Naive thymus-derived CD4-positive, alpha-beta T cell (primary cell): ENCODE measurements at regions not wholly inside any gene's neighbourhood (a gene's known extent, or its start where the extent isn't known, plus 50 kb on each side); places are given as distances from the start of the nearest gene placed in this dataset.

Source experiments
- ATAC-seq: fragments of 150-1000 bp; cut with Tn5 transposase; 2 replicates; pipeline ENCODE4 v1.10.0; 2021; ENCODE audit warnings: mild to moderate bottlenecking, moderate library complexity
- CTCF ChIA-PET: fragments of 350-600 bp; sonication (Branson Sonifier 250); formaldehyde crosslinking; loops from one replicate; lab custom pipeline; 2021; ENCODE audit warnings: antibody characterized with exemption; lab: Charles Lee
- POLR2A ChIA-PET: fragments of 350-600 bp; sonication (Branson Sonifier 250); formaldehyde crosslinking; loops from one replicate; lab custom pipeline; 2021; ENCODE audit warnings: antibody characterized with exemption, inconsistent platforms; lab: Charles Lee
- DNase-seq, 9 donors: peaks; one replicate each; pipeline versions ENCODE4 v3.0.0 to v3.0.0-alpha.2; 2020 to 2022; ENCODE audit warnings: mixed read lengths in 1 of 9
- H3K27ac ChIP-seq: one replicate; pipeline ENCODE4 v1.7.0; 2013; ENCODE audit warnings: mild to moderate bottlenecking, low read depth, low read length, moderate library complexity
- H3K27me3 ChIP-seq, 2 donors: one replicate each; pipeline ENCODE4 v1.7.0; 2013; ENCODE audit warnings: low read length in 2 of 2, mild to moderate bottlenecking in 2 of 2, moderate library complexity in 2 of 2; ENCODE audit not compliant: control insufficient read depth in 2 of 2, insufficient read depth in 2 of 2
- H3K36me3 ChIP-seq, 3 experiments: 1 replicate in 2 of 3; 2 replicates in 1 of 3; pipeline ENCODE4 v1.7.0; 2013; ENCODE audit warnings: low read length in 3 of 3, mild to moderate bottlenecking in 3 of 3, moderate library complexity in 1 of 3; ENCODE audit not compliant: insufficient read depth in 3 of 3, control insufficient read depth in 2 of 3
- H3K4me1 ChIP-seq, 2 donors: one replicate each; pipeline ENCODE4 v1.7.0; 2013; ENCODE audit warnings: low read length in 2 of 2, mild to moderate bottlenecking in 2 of 2, moderate library complexity in 1 of 2; ENCODE audit not compliant: control insufficient read depth in 2 of 2, insufficient read depth in 2 of 2
- H3K4me3 ChIP-seq: 2 replicates; pipeline ENCODE4 v1.7.0; 2013; ENCODE audit warnings: mild to moderate bottlenecking, low read length
- H3K9me3 ChIP-seq, 3 experiments: 1 replicate in 2 of 3; 2 replicates in 1 of 3; pipeline ENCODE4 v1.7.0; 2013; ENCODE audit warnings: low read length in 3 of 3; ENCODE audit not compliant: control insufficient read depth in 2 of 3
- H3K27ac Mint-ChIP-seq, 9 donors: one replicate each; pipeline ENCODE4 v1.8.0; 2020 to 2022; ENCODE audit warnings: mixed read lengths in 9 of 9, mild to moderate bottlenecking in 8 of 9, moderate library complexity in 5 of 9, inconsistent platforms in 2 of 9
- H3K27me3 Mint-ChIP-seq, 5 donors: one replicate each; pipeline ENCODE4 v1.8.0; 2021 to 2022; ENCODE audit warnings: mixed read lengths in 5 of 5, mild to moderate bottlenecking in 1 of 5
- H3K36me3 Mint-ChIP-seq, 5 donors: one replicate each; pipeline ENCODE4 v1.8.0; 2020 to 2022; ENCODE audit warnings: mixed read lengths in 5 of 5, mild to moderate bottlenecking in 3 of 5, inconsistent platforms in 1 of 5
- H3K4me1 Mint-ChIP-seq, 7 donors: one replicate each; pipeline ENCODE4 v1.8.0; 2020 to 2022; ENCODE audit warnings: mixed read lengths in 7 of 7, mild to moderate bottlenecking in 3 of 7, inconsistent platforms in 1 of 7
- H3K4me3 Mint-ChIP-seq, 10 donors: one replicate each; pipeline ENCODE4 v1.8.0; 2020 to 2022; ENCODE audit warnings: mild to moderate bottlenecking in 10 of 10, mixed read lengths in 10 of 10, moderate library complexity in 6 of 10, inconsistent platforms in 2 of 10
- H3K9me3 Mint-ChIP-seq, 11 donors: one replicate each; pipeline ENCODE4 v1.8.0; 2020 to 2022; ENCODE audit warnings: mixed read lengths in 11 of 11, mild to moderate bottlenecking in 4 of 11, inconsistent platforms in 1 of 11, moderate library complexity in 1 of 11
- intact Hi-C, 2 donors: fragments of 100-400 bp; cut with micrococcal nuclease; formaldehyde crosslinking; loops; one replicate each; pipeline ENCODE4 v1.15.1; 2023

DNA sequence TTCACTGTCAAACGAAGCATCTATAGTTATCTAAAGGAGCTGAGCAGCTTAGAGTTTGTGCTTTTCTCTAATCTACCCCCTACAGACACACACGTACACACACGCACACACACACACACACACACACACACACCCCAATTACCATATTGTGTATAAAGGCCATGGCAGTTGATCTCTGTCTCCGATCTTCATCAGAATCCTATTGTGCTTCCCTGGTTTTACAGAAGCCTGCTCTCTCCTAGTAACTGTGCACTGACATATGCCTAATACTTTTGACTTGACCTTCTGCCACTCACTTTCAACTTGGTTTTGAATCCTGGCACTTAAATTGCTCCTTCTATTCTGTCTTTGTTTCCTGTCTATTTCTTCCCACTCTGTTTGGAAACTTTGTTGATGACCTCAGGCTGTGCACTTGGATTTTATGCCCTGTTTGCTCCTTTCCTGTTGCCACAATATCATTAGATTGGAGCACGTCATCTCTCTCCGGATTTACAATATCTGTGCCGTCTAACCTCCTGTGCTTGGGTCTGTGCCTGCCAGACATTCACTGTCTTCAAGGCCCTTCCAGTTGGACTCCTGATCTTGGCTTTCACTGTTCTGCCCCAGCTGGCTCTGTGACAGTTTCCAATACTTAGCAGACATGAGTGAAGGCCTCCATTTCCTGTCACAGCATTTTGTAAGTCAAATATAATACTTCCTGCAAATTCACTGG is 928.1 kb downstream of the FAT4 start:
- POLR2A ChIA-PET: no interaction called here
- H3K27me3 Mint-ChIP-seq: no peaks in the 10 kb centered on the region
- DNase-seq (no peak), ATAC-seq (no peak)
- no peaks in the 10 kb centered on the region for H3K4me1 ChIP-seq
- H3K9me3 Mint-ChIP-seq: peaks cover 0 to 21% (median 3%) of the 10 kb centered on the region in 11 donors
- no peak overlapping the region for H3K27ac Mint-ChIP-seq
- no peak overlapping the region for H3K4me3 ChIP-seq
- no peaks in the 10 kb centered on the region for H3K36me3 ChIP-seq
- H3K4me3 Mint-ChIP-seq: no peak overlapping the region
- H3K36me3 Mint-ChIP-seq: no peaks in the 10 kb centered on the region
- no peak overlapping the region for H3K27ac ChIP-seq
- H3K9me3 ChIP-seq: no peaks in the 10 kb centered on the region
- H3K4me1 Mint-ChIP-seq: no peaks in the 10 kb centered on the region
- CTCF ChIA-PET: no interaction called here
- intact Hi-C loops: no loop called here
- H3K27me3 ChIP-seq: no peaks in the 10 kb centered on the region

DNA sequence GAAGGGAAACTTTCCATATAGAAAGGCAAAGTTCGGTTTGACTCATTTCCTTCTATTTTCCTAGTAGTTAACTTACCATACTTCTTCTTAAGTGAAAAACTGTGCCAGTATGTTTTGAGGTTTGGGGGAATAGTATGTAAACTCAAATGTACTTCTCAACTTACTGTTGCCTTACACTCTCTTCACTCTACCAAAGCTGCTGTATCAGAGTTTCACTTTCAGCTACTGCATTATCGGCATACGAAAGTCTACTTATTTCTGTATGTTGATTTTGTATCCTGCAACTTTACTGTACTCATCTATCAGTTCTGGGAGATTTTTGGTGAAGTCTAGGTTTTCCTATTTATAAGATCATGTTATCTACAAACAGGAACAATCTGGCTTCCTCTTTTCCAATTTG is 932.7 kb downstream of the FAT4 start:
- Mint-ChIP-seq H3K4me1 (no peaks in the 10 kb centered on the region), H3K4me3 (no peak overlapping the region), H3K27me3 (no peaks in the 10 kb centered on the region), H3K27ac (no peak overlapping the region), H3K9me3 (peaks cover 0 to 22% (median 4%) of the 10 kb centered on the region in 11 donors), H3K36me3 (no peaks in the 10 kb centered on the region)
- POLR2A ChIA-PET: no interaction called here
- CTCF ChIA-PET: no interaction called here
- DNase-seq: no peak
- no peaks in the 10 kb centered on the region for H3K4me1 ChIP-seq
- peaks cover 0 to 3% (median 0%) of the 10 kb centered on the region in 3 experiments for H3K9me3 ChIP-seq
- no peaks in the 10 kb centered on the region for H3K36me3 ChIP-seq
- intact Hi-C loops: no loop called here
- no peaks in the 10 kb centered on the region for H3K27me3 ChIP-seq
- no peak overlapping the region for H3K27ac ChIP-seq
- ATAC-seq: no peak
- H3K4me3 ChIP-seq: no peak overlapping the region

DNA sequence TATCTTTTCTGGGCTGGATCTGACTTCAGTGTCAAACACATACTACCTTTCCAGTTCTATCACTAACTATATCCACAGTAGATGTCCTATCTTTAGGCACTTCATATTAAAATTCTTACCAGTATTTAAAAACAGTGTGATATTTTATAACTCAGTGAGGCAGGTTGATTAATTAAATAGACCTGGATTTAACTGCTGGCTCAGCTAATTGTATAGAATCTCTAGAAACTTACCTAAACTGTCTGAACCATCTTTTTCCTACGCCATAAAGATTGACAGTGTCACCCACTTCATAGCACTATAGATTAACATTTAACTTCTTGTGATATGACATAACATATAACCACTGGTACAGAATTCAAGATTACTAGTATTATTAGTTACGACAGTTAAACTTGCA is 935.3 kb downstream of the FAT4 start:
- Mint-ChIP-seq H3K4me1 (no peaks in the 10 kb centered on the region), H3K9me3 (peaks cover 0 to 12% (median 6%) of the 10 kb centered on the region in 11 donors), H3K4me3 (no peak overlapping the region), H3K27ac (no peak overlapping the region), H3K27me3 (no peaks in the 10 kb centered on the region), H3K36me3 (no peaks in the 10 kb centered on the region)
- POLR2A ChIA-PET: no interaction called here
- CTCF ChIA-PET: no interaction called here
- H3K36me3 ChIP-seq: no peaks in the 10 kb centered on the region
- ATAC-seq (no peak), DNase-seq (no peak)
- H3K27me3 ChIP-seq: no peaks in the 10 kb centered on the region
- H3K4me3 ChIP-seq: no peak overlapping the region
- intact Hi-C loops: no loop called here
- no peaks in the 10 kb centered on the region for H3K4me1 ChIP-seq
- no peak overlapping the region for H3K27ac ChIP-seq
- peaks cover 0 to 3% (median 0%) of the 10 kb centered on the region in 3 experiments for H3K9me3 ChIP-seq

DNA sequence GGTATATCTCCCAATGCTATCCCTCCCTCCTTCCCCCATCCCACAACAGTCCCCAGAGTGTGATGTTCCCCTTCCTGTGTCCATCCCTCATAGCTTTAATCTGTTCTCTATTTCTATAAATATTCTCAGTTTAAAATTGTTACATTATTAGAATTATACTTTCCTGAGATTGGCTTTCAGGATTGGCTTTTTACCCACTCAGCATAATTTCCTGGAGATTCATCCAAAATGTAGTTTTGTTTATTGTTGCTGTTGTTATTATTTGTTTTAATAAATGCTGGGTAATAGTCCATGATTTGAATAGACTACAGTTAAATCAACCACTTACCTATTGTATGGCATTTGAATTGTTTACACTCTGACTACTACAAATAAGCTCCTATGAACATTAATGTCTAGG is 936.4 kb downstream of the FAT4 start:
- H3K4me3 Mint-ChIP-seq: no peak overlapping the region
- no peaks in the 10 kb centered on the region for H3K4me1 Mint-ChIP-seq
- no peak for DNase-seq
- H3K27me3 Mint-ChIP-seq: no peaks in the 10 kb centered on the region
- H3K27me3 ChIP-seq: no peaks in the 10 kb centered on the region
- H3K36me3 Mint-ChIP-seq: no peaks in the 10 kb centered on the region
- ATAC-seq: no peak
- POLR2A ChIA-PET: no interaction called here
- H3K9me3 Mint-ChIP-seq: peaks cover 0 to 11% (median 4%) of the 10 kb centered on the region in 11 donors
- H3K4me1 ChIP-seq: no peaks in the 10 kb centered on the region
- H3K36me3 ChIP-seq: no peaks in the 10 kb centered on the region
- no peak overlapping the region for H3K27ac Mint-ChIP-seq
- intact Hi-C loops: no loop called here
- CTCF ChIA-PET: no interaction called here
- H3K4me3 ChIP-seq: no peak overlapping the region
- H3K9me3 ChIP-seq: peaks cover 0 to 3% (median 0%) of the 10 kb centered on the region in 3 experiments
- H3K27ac ChIP-seq: no peak overlapping the region

DNA sequence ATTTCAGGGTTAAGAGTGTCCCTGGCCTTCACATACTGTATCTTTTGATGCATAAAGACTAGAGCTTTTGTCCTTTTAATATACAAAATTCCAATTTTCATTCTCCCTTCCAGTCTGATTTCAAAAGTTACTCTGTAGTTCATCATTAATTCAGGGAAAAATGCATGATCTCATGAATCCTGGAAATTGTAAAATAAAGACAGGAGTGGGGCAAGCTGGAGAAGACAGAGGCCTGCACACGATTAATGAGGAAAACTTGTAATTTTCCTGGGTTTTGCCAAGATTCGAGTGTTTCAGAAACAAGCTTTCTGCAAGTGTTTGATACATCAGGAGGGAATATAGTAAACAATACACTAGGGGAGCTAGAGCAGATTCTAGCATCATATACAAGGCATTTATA is 947.9 kb downstream of the FAT4 start:
- no peaks in the 10 kb centered on the region for H3K36me3 Mint-ChIP-seq
- no peak overlapping the region for H3K4me3 Mint-ChIP-seq
- H3K27me3 ChIP-seq: no peaks in the 10 kb centered on the region
- no peaks in the 10 kb centered on the region for H3K36me3 ChIP-seq
- no peaks in the 10 kb centered on the region for H3K4me1 Mint-ChIP-seq
- no peaks in the 10 kb centered on the region for H3K4me1 ChIP-seq
- ChIA-PET POLR2A (no interaction called here), CTCF (no interaction called here)
- no peak for DNase-seq
- ATAC-seq: no peak
- no peak overlapping the region for H3K4me3 ChIP-seq
- H3K9me3 ChIP-seq: no peaks in the 10 kb centered on the region
- intact Hi-C loops: no loop called here
- peaks cover 0 to 6% (median 0%) of the 10 kb centered on the region in 11 donors for H3K9me3 Mint-ChIP-seq
- H3K27ac ChIP-seq: no peak overlapping the region
- H3K27me3 Mint-ChIP-seq: no peaks in the 10 kb centered on the region
- H3K27ac Mint-ChIP-seq: no peak overlapping the region

DNA sequence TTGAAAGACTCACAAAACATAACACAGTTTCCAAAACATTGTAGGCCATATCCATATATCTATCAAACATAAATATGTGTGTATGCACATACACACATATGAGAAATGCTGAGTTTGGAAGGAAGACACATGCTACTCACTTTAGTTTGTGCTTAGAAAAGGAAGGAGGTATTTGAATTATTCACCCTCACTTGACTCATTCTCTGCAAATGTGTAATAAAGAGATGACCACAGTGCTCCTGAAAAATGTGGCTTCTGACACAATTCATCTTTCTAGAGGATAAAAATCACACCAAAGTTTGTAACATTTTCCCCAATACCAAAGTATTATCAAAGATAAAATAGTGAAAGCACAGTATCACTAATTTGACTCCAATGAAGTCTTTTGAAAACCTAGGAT is 950.1 kb downstream of the FAT4 start:
- H3K27ac ChIP-seq: no peak overlapping the region
- no peaks in the 10 kb centered on the region for H3K27me3 ChIP-seq
- no peaks in the 10 kb centered on the region for H3K36me3 ChIP-seq
- CTCF ChIA-PET: no interaction called here
- intact Hi-C loops: no loop called here
- Mint-ChIP-seq H3K4me3 (no peak overlapping the region), H3K27me3 (no peaks in the 10 kb centered on the region), H3K27ac (no peak overlapping the region), H3K9me3 (peaks cover 0 to under 1% (median 0%) of the 10 kb centered on the region in 11 donors), H3K36me3 (no peaks in the 10 kb centered on the region), H3K4me1 (no peaks in the 10 kb centered on the region)
- H3K4me3 ChIP-seq: no peak overlapping the region
- H3K4me1 ChIP-seq: no peaks in the 10 kb centered on the region
- DNase-seq (no peak), ATAC-seq (no peak)
- H3K9me3 ChIP-seq: no peaks in the 10 kb centered on the region
- POLR2A ChIA-PET: no interaction called here

DNA sequence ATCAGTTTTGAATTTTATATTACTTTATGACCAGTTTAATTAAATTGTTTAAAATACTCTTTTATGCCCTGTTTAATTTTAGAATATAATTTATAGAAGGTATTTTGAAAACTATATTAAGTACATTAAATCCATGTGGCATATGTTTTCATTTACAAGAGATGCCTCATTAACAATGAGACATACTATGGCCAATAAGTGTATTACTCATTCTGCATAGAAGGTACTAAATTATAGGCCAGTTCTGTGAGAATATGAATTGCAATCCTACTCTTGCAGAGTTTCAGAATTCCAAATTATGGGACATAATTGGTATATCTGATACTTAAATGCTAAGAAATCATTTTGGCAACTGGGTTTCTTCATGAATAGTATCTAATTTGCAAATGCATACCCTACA is 951.1 kb downstream of the FAT4 start:
- POLR2A ChIA-PET: no interaction called here
- H3K36me3 Mint-ChIP-seq: no peaks in the 10 kb centered on the region
- no peak for ATAC-seq

More for the DNA sequence above, 951.1 kb downstream of the FAT4 start:
- CTCF ChIA-PET: no interaction called here
- Mint-ChIP-seq H3K4me1 (no peaks in the 10 kb centered on the region), H3K27ac (no peak overlapping the region), H3K27me3 (no peaks in the 10 kb centered on the region), H3K9me3 (peaks cover 0 to 5% (median 2%) of the 10 kb centered on the region in 11 donors), H3K4me3 (no peak overlapping the region)
- Histone ChIP-seq H3K27ac (no peak overlapping the region), H3K4me1 (no peaks in the 10 kb centered on the region), H3K36me3 (no peaks in the 10 kb centered on the region), H3K9me3 (no peaks in the 10 kb centered on the region), H3K27me3 (no peaks in the 10 kb centered on the region), H3K4me3 (no peak overlapping the region)
- intact Hi-C loops: no loop called here
- no peak for DNase-seq
